ENCODE measurements at regions not wholly inside any gene's neighbourhood (a gene's known extent, or its start where the extent isn't known, plus 50 kb on each side); places are given as distances from the start of the nearest gene placed in this dataset.
"Not testable (repeated sequence)": the region's sequence is repeated elsewhere in the genome, so short reads cannot be mapped to it uniquely, and the experiment has no call there.

DNA sequence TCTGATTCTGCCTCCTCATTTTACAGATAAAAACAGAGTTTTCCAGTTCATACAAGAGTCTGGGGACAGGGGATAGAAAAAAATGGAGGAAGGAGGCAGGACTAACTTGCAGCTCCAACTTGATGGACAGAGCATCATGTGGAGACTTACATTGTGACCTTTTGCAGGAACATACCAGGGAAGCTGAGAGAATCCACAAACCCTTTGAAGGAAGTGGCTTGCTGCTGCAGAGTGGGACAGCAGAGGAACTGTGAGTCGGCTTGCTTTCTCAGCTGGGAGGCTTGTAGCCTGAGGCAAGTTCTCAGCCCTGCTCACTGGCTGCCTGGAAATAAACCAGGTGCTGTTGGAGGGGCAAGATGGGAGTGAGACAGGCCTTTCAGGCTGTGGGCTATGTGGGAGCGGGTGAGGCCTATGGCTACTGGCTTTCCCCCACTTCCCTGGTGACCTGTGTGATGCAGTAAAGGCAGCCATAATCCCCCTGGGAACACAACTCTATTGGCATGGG lies 614.4 kb downstream of the KCTD12 start:
- in situ Hi-C loops (cut with MboI; ENCODE audit: low sequenced_read_pairs, unreplicated experiment) = no loop called here
- TF ChIP-seq, protein P1, sequence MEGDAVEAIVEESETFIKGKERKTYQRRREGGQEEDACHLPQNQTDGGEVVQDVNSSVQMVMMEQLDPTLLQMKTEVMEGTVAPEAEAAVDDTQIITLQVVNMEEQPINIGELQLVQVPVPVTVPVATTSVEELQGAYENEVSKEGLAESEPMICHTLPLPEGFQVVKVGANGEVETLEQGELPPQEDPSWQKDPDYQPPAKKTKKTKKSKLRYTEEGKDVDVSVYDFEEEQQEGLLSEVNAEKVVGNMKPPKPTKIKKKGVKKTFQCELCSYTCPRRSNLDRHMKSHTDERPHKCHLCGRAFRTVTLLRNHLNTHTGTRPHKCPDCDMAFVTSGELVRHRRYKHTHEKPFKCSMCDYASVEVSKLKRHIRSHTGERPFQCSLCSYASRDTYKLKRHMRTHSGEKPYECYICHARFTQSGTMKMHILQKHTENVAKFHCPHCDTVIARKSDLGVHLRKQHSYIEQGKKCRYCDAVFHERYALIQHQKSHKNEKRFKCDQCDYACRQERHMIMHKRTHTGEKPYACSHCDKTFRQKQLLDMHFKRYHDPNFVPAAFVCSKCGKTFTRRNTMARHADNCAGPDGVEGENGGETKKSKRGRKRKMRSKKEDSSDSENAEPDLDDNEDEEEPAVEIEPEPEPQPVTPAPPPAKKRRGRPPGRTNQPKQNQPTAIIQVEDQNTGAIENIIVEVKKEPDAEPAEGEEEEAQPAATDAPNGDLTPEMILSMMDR (IDR thresholded peaks at IDR 0.05; ENCODE audit: borderline replicate concordance, control extremely low read depth, extremely low read depth, insufficient read depth, missing control alignments) = no peak
- no peak for DNase-seq (ENCODE audit: low spot score)

DNA sequence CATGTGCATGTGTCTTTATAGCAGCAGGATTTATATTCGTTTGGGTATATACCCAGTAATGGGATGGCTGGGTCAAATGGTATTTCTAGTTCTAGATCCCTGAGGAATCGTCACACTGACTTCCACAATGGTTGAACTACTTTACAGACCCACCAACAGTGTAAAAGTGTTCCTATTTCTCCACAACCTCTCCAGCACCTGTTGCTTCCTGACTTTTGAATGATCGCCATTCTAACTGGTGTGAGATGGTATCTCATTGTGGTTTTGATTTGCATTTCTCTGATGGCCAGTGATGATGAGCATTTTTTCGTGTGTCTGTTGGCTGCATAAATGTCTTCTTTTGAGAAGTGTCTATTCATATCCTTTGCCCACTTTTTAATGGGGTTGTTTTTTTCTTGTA lies 617.9 kb downstream of the KCTD12 start:
- in situ Hi-C loops (cut with MboI; ENCODE audit: low sequenced_read_pairs, unreplicated experiment); DNase-seq (ENCODE audit: low spot score): not testable (repeated sequence)

DNA sequence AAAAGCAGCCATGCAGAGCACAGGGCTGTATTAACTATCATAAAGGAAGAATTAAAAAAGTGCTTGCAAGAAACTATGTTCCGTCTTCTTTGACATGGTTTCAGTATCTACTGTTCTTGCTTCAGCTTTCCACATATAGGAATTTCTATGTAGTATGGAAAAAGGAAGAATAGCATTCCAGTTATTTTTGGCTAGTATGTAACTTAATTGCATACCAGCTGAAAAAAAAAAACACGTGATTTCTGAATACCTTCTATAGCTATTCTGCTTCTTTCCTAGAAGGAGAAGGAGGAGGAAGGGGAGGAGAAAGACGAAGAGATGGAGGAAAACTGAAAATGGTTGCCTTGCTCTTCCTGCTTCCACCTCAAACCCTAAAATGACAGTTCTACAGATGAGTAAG lies 619.0 kb downstream of the KCTD12 start:
- TF ChIP-seq, protein P1 (IDR thresholded peaks at IDR 0.05; ENCODE audit: borderline replicate concordance, control extremely low read depth, extremely low read depth, insufficient read depth, missing control alignments) = no peak
- no peak for DNase-seq (ENCODE audit: low spot score)
- in situ Hi-C loops (cut with MboI; ENCODE audit: low sequenced_read_pairs, unreplicated experiment) = no loop called here

DNA sequence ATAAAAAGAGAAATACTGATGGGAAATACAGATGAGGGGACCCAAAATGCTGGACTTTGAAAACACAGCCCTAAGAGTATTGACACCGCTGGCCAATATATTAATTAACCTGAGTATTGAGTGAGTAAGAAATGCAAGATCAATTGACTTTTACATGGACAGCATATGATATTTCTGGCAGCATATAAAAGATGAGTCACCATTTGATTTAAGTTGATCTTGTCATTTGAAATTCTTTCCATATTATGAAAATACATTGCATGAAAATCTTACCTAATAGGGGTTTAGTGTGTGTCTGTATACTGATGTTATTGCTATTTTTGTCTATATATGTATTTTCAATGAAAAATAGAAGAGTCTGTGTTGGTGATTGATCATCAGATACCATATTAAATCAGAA lies 619.6 kb downstream of the KCTD12 start:
- TF ChIP-seq, protein P1 (IDR thresholded peaks at IDR 0.05; ENCODE audit: borderline replicate concordance, control extremely low read depth, extremely low read depth, insufficient read depth, missing control alignments) = no peak
- no peak for DNase-seq (ENCODE audit: low spot score)
- in situ Hi-C loops (cut with MboI; ENCODE audit: low sequenced_read_pairs, unreplicated experiment) = no loop called here

DNA sequence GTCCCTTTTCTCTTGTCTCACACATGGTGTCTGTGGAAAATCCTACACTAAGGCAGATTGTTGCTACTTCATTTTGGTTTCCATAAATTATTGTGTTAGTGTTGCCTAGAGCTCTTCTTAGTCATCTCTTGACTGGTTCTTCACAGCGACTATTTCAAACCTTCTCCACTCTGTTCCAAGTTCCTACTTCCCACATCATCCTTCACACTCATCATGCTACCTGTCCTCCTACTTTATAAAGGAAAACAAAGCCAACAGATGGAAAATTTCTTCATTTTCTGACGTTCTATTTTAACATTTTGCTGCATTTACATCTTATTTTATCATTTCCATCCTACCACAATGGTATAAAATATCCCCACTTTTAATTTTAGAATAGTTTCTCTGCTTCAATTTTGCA lies 614.1 kb downstream of the LMO7 start:
- TF ChIP-seq, protein P1 (IDR thresholded peaks at IDR 0.05; ENCODE audit: borderline replicate concordance, control extremely low read depth, extremely low read depth, insufficient read depth, missing control alignments) = no peak
- in situ Hi-C loops (cut with MboI; ENCODE audit: low sequenced_read_pairs, unreplicated experiment) = no loop called here

DNA sequence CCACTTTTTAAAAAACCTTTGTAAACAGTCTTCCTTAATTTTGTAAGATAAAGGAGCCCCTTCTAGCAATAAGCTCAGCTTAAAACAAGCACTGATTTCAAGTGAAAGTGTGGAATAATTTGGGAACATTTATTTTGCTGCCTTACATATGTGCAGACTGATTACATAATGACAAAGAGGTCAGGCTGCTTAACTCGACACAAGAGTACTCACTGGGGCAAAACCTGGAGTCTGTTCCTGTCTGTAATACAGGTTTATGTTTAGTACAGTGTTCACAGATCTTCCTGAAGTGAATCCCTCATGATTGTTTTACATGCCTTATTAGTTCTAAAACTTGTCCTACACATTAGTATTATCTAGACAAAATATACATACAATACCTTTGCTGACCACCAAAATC lies 609.8 kb downstream of the LMO7 start:
- in situ Hi-C loops (cut with MboI; ENCODE audit: low sequenced_read_pairs, unreplicated experiment) = no loop called here
- TF ChIP-seq, protein P1 (IDR thresholded peaks at IDR 0.05; ENCODE audit: borderline replicate concordance, control extremely low read depth, extremely low read depth, insufficient read depth, missing control alignments) = no peak
- no peak for DNase-seq (ENCODE audit: low spot score)

More for the DNA sequence above, 614.1 kb downstream of the LMO7 start:
- no peak for DNase-seq (ENCODE audit: low spot score)

DNA sequence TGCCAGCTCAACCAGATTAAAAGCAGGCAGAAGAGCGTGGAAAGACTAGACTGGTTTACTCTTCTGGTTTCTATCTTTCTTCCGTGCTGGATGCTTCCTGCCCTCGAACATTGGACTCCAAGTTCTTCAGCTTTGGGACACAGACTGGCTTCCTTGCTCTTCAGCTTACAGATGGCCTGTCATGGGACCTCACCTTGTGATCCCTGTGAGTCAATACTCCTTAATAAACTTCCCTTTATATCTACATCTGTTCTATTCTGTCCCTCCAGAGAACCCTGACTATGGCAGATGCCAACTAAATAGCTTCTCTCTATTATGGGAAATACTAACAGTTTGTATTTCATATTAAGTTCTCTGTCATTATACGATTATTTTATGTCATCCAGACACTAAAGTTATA lies 609.1 kb downstream of the LMO7 start:
- TF ChIP-seq, protein P1 (IDR thresholded peaks at IDR 0.05; ENCODE audit: borderline replicate concordance, control extremely low read depth, extremely low read depth, insufficient read depth, missing control alignments) = no peak
- no peak for DNase-seq (ENCODE audit: low spot score)
- in situ Hi-C loops (cut with MboI; ENCODE audit: low sequenced_read_pairs, unreplicated experiment) = no loop called here

DNA sequence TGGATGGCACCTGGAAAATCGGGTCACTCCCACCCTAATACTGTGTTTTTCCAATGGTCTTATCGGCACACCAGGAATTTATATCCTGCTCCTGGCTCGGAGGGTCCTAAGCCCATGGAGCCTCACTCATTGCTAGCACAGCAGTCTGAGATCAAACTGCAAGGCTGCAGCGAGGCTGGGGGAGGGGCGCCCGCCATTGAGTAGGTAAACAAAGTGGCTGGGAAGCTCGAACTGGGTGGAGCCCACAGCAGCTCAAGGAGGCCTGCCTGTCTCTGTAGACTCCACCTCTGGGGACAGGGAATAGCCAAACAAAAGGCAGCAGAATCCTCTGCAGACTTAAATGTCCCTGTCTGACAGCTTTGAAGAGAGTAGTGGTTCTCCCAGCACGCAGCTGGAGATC lies 607.0 kb downstream of the LMO7 start:
- DNase-seq (ENCODE audit: low spot score); in situ Hi-C loops (cut with MboI; ENCODE audit: low sequenced_read_pairs, unreplicated experiment): not testable (repeated sequence)

All from GM13976 (cell line).